ENCODE measurements at regions not wholly inside any gene's neighbourhood (a gene's known extent, or its start where the extent isn't known, plus 50 kb on each side); places are given as distances from the start of the nearest gene placed in this dataset.

GRCh38 chr3:146712806-146713205, 107.7 kb upstream of the PLSCR5 start:
- TF ChIP-seq EZH2phosphoT487 (IDR thresholded peaks at IDR 0.05; ENCODE audit: insufficient read depth, low read depth) (no peak), EZH2 (IDR thresholded peaks at IDR 0.05; ENCODE audit: insufficient read depth, poor library complexity, severe bottlenecking) (no peak)
